ENCODE measurements at regions not wholly inside any gene's neighbourhood (a gene's known extent, or its start where the extent isn't known, plus 50 kb on each side); places are given as distances from the start of the nearest gene placed in this dataset.

DNA sequence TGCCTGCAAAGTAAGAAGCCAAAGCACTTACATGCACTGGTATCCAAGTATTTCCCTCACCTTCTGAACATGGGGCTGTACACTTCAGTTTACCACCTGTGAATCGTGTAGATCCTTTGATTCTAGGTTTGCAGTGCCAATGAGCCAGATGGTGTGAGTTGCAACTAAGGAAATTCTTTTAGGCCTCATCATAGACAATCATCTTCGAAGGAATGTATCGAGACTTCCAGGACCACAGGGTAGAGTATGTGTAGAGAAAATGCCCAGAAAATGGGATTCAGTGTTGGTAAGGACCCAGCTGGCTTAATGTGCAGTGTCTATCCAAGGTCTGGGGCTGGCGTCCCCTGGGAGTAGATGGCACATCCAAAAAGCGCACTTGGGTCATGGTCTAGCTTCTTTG is 323.2 kb upstream of the TPM1 start:
- no peak for DNase-seq

DNA sequence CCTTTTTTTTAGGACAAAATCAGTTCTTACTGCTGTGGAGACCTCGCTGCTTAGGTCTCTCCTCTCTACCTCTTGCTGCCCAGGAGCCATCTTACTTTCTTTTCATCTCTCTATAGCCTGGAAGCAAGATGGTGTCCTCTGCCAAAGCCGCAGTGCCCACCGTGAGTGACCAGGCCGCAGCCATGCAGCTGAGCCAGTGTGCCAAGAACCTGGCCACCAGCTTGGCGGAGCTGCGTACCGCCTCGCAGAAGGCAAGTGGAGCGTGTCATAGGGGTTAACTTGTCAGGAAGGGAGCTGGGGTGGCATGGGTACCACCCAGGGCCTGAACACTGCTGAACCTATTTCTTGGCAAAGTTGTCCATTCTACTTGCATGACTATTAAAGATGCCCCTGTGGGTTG is 320.3 kb upstream of the TPM1 start:
- no peak for DNase-seq

DNA sequence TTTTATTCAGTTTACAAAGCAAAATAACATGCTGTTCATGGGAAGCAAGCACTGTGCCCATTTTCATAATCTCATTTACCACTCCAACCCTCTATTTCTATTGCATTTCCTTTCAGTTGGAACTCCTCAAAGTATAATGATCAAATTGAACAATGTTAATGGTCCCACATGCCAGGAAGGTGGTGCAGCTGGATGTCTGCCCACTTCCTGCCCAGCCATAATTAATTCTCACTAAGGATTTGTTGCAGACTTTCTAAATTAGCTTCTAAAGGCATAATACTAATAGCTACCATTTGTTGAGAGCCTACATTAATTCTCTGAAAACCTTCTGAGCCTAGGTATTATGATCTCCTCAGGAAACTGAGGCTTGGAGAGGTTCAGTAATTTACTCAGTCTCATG is 316.1 kb upstream of the TPM1 start:
- DNase-seq = no peak

DNA sequence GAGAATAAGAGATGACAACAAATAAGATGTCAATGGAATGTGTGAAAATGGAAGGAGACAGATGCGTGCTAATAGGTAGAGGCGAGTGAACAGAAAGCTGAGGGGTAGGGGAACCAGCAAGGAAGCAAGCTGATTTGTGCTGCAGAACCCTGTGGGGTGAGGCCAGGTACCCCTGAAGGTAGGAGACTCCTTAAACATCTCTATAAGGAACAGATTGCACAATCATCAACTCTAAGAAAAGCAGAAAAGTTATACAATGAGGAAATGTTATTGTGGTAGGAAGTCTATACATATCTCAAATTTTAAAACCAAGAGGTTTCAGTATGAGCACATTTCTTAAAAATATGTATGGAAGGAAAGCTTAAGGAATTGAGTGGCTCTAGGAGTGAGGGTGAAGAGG is 315.0 kb upstream of the TPM1 start:
- DNase-seq = no peak

- DNase-seq = no peak
These were observed 311.7 kb upstream of the TPM1 start for GRCh38 chr15:62730825-62731224.

DNA sequence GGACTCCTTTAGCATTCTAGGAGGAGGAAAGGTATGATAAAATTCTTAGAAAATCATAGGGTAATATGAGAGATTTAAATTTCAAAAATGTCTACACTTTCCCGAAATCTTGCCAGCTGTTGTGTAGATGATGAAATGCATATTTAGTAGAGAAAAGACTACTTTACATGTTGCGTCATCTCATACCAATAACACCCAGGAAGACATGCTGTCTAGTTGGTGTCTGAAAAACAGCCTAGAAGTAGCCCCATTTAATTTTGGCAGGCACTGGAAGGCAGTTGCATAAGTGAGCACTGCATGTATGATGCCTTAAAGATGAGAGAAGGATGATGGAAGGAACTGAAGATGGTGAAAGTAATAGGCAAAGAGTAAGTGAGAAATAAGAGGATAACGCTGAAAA is 310.5 kb upstream of the TPM1 start:
- DNase-seq = no peak

- DNase-seq = no peak
These were observed 307.8 kb upstream of the TPM1 start for GRCh38 chr15:62734706-62735105.

DNA sequence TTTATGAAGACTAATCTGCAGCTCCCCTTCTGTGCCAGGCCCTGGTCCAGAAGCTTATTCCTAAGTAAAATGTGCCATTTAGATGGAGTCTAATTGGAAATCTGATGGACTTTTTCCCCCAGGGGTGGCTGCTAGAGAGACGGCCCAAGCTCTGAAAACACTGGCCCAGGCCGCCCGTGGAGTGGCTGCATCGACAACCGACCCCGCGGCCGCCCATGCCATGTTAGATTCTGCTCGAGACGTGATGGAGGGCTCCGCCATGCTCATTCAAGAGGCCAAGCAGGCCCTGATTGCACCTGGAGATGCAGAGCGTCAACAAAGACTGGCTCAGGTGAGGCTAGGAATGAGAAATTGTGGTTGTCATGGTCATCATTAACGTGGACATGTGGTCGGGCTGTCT is 305.8 kb upstream of the TPM1 start:
- DNase-seq = no peak

DNA sequence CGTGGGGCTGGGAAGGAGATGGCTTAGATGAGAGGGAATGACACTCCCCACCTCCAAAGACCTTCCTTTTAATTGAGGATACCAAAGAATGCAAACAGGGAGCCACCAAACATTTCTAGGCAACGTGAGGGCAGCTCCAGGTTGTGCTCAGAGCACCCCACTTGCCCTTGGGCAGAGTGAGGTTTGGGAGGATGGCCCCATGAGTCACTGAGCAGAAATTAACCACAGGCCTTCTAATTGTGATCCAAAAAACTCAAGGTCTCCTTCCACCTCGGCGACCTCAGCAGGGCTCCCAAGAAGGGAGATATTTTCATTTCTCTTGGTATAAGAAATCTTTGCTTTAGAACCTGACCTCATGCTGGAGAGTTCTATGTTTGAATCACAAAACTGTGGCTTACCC is 305.0 kb upstream of the TPM1 start:
- DNase-seq = no peak

GRCh38 chr15:62739082-62739481 is 303.5 kb upstream of the TPM1 start:
- DNase-seq = no peak

- DNase-seq = no peak
These were observed 303.0 kb upstream of the TPM1 start for GRCh38 chr15:62739507-62739906.

DNA sequence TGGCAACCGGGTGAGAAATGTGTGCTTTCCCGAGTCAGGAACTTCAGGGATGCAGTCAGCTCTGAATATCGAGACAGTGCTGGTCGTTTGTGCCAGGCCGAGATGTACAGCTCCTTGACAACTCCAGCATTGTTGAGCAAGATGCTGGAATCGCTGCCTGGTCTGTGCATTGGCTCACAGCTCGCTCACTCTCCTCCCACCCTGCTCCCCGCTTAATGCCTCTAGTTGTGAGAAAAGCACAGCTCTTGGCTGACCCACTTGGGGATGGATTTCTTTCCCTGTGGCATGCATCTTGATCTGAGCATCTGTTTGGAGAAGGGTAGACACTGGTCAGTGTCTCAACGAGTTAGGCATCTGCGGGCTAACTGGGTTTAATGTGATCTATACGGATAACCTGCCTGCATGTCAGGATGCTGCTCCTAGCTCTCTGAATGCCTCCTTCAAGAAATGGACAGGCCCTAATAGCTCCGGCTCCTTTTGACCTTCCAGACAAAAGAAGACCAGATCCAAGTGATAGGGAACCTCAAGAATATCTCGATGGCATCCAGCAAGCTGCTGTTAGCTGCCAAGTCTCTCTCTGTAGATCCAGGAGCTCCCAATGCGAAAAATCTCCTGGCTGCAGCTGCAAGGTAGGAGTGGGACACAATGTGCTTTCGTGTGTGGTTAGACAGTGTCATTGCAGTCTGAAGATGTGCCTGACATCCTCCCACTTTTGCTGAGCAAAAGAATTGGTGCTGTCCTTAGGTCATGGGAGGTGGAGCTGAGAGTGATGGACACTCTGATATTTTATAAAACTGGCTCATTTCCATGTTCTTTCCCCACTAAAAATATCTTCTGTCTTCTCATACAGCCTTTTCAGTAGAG is 302.2 kb upstream of the TPM1 start:
- no peak for DNase-seq

DNA sequence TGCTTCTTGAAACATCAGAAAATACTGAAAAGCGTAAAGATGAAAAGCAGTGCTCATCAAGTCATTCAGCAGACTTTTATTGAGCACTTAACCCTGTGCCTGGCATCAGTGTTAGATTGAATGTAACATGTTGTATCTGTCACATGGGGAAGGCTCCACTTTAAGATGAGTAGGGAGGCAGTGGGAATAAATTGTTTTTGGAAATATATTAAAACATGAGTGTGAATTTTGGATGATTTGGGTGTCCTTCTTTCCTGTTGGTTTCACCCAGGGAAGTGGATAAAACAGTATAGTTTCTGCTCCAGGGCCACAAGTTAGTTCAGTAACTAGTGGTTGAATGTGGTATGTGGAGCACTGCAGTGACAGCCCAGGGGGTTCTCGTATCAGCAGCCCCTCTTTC is 301.4 kb upstream of the TPM1 start:
- DNase-seq = no peak

GRCh38 chr15:62742409-62743171 is 300.0 kb upstream of the TPM1 start:
- DNase-seq = peak; percentile 76

DNA sequence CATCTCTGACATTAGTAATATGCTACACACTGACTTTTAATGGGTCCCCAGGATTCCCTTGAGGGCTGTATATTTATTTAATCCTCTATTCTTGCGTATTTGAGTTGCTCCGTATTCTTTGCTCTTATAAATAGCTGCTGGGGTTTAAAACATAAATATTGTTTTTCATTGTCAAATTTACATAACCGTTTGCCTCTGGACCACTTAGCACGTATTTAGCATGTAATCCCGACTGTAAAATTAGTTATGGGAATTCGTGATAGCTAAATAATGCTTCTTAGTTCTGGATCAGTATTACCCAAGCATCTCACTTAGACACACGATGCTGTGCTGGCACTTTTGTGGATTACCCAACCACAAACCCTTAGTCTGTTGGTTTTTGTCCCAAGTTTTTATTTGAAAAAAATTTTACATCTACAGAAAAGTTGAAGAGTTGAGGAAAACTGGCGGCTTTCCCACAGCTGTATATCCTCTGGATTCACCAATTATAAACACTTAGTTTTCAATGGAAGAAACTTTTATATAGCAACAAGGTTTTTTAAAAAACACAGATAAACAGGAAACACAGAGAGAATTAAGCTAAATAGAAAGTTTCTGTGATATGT is 296.8 kb upstream of the TPM1 start:
- no peak for DNase-seq

- no peak for DNase-seq
These were observed 294.4 kb upstream of the TPM1 start for GRCh38 chr15:62748196-62748595.

GRCh38 chr15:62749036-62749815 is 293.3 kb upstream of the TPM1 start:
- no peak for DNase-seq

DNA sequence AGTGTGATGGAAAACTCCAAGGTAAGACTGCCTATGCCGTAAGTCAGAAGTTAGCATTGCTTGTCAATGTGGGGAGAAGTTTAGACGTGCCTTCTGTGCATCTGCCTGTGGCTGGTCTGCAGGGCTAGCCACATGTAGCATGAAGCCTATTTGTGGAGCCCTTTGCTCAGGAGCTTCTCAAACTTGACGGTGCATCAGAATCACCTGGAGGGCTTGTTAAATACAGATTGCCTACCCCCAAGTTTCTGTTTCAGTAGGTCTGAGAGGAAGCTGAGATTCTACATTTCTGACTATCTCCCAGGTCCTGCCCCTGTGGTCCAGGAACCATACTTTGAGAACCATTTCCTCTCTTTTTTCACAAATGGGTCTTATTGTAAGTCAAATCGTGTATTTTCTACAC is 292.1 kb upstream of the TPM1 start:
- DNase-seq = no peak

- DNase-seq = no peak
These were observed 289.7 kb upstream of the TPM1 start for GRCh38 chr15:62752657-62753517.

DNA sequence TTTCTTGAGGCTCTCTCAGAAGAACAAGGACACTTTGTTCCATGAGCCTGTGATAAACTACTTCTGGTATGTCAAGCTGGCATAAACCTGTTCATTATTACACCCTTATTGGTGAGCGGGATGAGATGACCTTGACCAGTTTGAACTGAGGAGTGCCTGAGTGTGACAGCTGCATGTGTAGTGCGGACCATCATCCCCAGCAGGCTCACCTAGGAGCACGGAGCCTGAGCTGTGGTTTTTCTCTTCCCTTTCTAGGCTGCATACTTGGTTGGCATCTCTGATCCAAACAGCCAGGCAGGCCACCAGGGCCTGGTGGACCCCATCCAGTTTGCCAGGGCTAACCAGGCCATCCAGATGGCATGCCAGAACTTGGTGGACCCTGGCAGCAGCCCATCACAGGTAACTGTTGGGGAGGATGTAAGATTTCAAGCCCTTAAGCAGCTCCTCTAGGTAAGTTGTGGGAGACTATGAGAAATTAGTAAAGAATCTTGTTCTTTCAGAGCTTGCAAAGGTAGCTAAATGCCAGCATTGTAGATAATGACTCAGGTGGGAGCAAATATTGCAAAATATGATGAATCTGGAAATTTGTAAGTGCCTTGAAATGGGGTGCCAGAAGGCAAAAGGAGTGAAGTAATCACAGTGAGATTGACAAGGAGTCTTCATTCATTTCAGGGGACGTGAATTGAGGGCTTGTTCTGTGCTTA is 288.9 kb upstream of the TPM1 start:
- no peak for DNase-seq

GRCh38 chr15:62756326-62756994 is 286.1 kb upstream of the TPM1 start:
- no peak for DNase-seq
